ENCODE measurements at regions not wholly inside any gene's neighbourhood (a gene's known extent, or its start where the extent isn't known, plus 50 kb on each side); places are given as distances from the start of the nearest gene placed in this dataset.

DNA sequence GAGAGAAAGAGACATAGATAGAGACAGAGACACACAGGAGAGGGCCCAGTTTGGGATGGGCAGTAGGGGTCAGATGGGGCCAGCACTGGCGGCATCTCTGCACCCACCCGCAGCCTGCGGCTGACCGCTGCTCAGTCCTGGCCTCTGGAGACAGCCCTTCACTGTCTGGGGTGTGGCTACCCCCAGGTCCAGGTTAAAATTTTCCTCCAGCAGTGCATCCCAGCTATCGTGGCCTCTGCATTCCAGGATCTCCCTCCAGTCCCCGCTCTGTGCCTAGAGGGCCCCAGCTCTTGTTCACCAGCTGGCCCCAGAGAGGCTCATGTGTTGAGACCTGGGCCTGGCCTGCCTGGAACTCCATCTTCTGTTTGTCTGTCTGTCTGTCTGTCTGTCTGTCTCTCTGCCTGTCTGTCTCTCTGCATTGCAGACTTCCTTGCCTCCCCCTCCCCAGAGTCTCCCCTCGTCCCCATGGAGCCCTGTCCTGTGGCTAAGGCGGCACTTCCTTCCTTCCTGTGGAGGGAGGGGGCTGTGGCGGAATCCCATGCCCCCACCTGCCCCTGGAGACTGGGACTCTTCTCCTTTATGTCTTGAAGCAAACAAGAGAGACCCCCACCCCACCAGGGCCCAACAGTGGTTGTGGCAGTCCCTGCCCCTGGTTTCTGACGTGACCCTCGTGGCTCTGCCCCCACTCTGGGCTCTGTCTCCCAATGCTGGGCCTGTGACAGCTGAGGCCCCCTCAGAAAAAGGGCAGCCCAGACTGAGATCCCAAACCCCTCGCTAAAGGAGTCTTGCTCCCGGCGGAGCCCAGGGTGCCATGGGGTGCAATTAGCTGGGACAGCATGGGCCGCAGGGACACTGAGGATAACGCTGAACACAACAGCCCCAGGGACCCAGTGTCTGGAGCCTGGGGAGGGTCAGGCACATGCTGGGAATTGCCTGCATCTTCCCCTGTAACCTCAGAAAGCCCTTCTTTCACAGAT lies 241.8 kb downstream of the NPHP4 start:
- TF ChIP-seq CTCF (IDR thresholded peaks at IDR 0.05; ENCODE audit: control insufficient read depth, extremely low read depth, insufficient read depth), result no peak
- H3K4me3 ChIP-seq (ENCODE audit: low read depth, low read length), result no peak overlapping the region
- no peak for DNase-seq (ENCODE audit: low read depth)

GRCh38 chr1:5748286-5749225 lies 243.7 kb downstream of the NPHP4 start:
- no peak for DNase-seq (ENCODE audit: low read depth)
- TF ChIP-seq CTCF (IDR thresholded peaks at IDR 0.05; ENCODE audit: control insufficient read depth, extremely low read depth, insufficient read depth), result no peak

DNA sequence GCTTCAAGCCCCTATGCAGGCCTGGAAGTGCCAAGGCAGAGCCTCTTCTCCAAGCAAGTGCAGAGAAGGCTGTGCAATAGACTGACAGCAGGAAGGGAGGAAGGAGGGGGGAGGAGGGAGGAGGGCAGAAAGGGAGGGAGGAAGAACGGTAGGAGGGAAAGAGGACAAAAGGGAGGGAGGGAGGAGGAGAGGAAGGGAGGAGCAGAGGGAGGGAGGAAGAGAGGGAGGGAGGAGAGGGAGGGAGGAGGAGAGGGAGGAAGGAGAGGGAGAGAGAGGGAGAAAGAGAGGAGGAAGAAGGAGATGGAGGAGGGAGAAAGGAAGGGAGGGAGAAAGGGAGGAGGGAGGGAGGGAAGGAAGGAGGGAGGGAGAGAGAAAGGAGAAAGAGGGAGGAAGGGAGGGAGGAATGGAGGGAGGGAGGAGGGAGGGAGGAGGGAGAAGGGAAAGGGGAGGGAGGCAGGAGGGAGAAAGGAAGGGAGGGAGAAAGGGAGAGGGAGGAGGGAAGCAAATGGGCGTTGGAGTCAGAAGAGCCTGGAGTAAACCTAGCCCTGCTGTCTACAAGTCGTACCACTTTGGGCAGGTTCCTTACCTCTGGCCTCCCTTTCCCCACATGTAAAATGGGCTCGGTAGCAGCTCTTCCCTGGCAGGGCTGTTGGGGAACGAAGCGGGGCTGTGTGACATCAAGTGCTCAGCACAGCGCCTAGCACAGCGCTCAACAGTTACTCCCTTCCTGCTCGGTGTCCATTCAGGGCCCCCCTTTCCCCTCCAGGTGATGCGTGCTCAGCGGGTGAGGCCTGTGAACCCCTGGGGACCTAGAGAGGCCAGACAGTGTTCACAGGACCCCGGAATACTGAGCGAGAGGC lies 244.6 kb downstream of the NPHP4 start:
- DNase-seq (ENCODE audit: low read depth), result no peak
- no peak for TF ChIP-seq CTCF (IDR thresholded peaks at IDR 0.05; ENCODE audit: control insufficient read depth, extremely low read depth, insufficient read depth)
- no peak overlapping the region for H3K4me3 ChIP-seq (ENCODE audit: low read depth, low read length)

More at GRCh38 chr1:5748286-5749225, 243.7 kb downstream of the NPHP4 start:
- H3K4me3 ChIP-seq (ENCODE audit: low read depth, low read length), result no peak overlapping the region

- no peak for TF ChIP-seq CTCF (IDR thresholded peaks at IDR 0.05; ENCODE audit: control insufficient read depth, extremely low read depth, insufficient read depth)
- H3K4me3 ChIP-seq (ENCODE audit: low read depth, low read length), result no peak overlapping the region
- no peak for DNase-seq (ENCODE audit: low read depth)
Observed at GRCh38 chr1:5746611-5747425, 245.4 kb downstream of the NPHP4 start.

GRCh38 chr1:5745800-5746610 lies 246.2 kb downstream of the NPHP4 start:
- H3K4me3 ChIP-seq (ENCODE audit: low read depth, low read length), result no peak overlapping the region
- DNase-seq (ENCODE audit: low read depth), result no peak
- peak; percentile 99 for TF ChIP-seq CTCF (IDR thresholded peaks at IDR 0.05; ENCODE audit: control insufficient read depth, extremely low read depth, insufficient read depth)
